Ascending aorta (tissue), 2 donors: ENCODE measurements at regions not wholly inside any gene's neighbourhood (a gene's known extent, or its start where the extent isn't known, plus 50 kb on each side); places are given as distances from the start of the nearest gene placed in this dataset.

ENCODE experiments used
- DNase-seq, 2 donors: peaks; one replicate each; pipeline ENCODE4 v3.0.0-alpha.2; 2019; ENCODE audit warnings: low spot score in 2 of 2
- H3K27ac ChIP-seq, 2 donors: fragments of 200-600 bp; sonication (generic); one replicate each; pipeline ENCODE4 v1.5.1; 2016 to 2017; ENCODE audit warnings: mild to moderate bottlenecking in 1 of 2
- H3K27me3 ChIP-seq: fragments of 200-600 bp; sonication (generic); one replicate; pipeline ENCODE4 v1.5.1; 2017
- H3K36me3 ChIP-seq, 2 donors: fragments of 200-600 bp; sonication (generic); one replicate each; pipeline ENCODE4 v1.5.1; 2016
- H3K4me1 ChIP-seq, 2 donors: fragments of 200-600 bp; sonication (generic); one replicate each; pipeline ENCODE4 v1.5.1; 2016 to 2017; ENCODE audit warnings: mild to moderate bottlenecking in 1 of 2
- H3K4me3 ChIP-seq, 2 donors: fragments of 200-600 bp; sonication (generic); one replicate each; pipeline ENCODE4 v1.5.1; 2016 to 2017; ENCODE audit warnings: mild to moderate bottlenecking in 1 of 2
- H3K9me3 ChIP-seq, 2 donors: fragments of 200-600 bp; sonication (generic); one replicate each; pipeline ENCODE4 v1.5.1; 2016
- intact Hi-C: fragments of 100-400 bp; cut with DNase I; formaldehyde crosslinking; loops from one replicate; pipeline ENCODE4 v1.15.1; 2023
- TF ChIP-seq, protein P1 (sequence below), 3 experiments: fragments of 200-600 bp in 2 of 3; fragments of 450-650 bp in 1 of 3; sonication (generic) in 2 of 3; IDR thresholded peaks; one replicate each; pipeline ENCODE4 v1.5.1; 2016 to 2019; ENCODE audit warnings: antibody characterized with exemption in 3 of 3, mild to moderate bottlenecking in 1 of 3, moderate library complexity in 1 of 3

GRCh38 chr4:14646831-14647230 is 355.4 kb upstream of the CPEB2 start:
- Histone ChIP-seq H3K36me3 (no peaks in the 10 kb centered on the region), H3K4me3 (no peak overlapping the region), H3K9me3 (no peaks in the 10 kb centered on the region), H3K27ac (no peak overlapping the region), H3K27me3 (no peaks in the 10 kb centered on the region), H3K4me1 (no peaks in the 10 kb centered on the region)
- DNase-seq: no peak
- TF ChIP-seq, protein P1, sequence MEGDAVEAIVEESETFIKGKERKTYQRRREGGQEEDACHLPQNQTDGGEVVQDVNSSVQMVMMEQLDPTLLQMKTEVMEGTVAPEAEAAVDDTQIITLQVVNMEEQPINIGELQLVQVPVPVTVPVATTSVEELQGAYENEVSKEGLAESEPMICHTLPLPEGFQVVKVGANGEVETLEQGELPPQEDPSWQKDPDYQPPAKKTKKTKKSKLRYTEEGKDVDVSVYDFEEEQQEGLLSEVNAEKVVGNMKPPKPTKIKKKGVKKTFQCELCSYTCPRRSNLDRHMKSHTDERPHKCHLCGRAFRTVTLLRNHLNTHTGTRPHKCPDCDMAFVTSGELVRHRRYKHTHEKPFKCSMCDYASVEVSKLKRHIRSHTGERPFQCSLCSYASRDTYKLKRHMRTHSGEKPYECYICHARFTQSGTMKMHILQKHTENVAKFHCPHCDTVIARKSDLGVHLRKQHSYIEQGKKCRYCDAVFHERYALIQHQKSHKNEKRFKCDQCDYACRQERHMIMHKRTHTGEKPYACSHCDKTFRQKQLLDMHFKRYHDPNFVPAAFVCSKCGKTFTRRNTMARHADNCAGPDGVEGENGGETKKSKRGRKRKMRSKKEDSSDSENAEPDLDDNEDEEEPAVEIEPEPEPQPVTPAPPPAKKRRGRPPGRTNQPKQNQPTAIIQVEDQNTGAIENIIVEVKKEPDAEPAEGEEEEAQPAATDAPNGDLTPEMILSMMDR (IDR thresholded peaks at IDR 0.05): no peak
- intact Hi-C loops: no loop called here

- no peaks in the 10 kb centered on the region for H3K4me1 ChIP-seq
- H3K4me3 ChIP-seq: no peak overlapping the region
- TF ChIP-seq, protein P1 (IDR thresholded peaks at IDR 0.05): no peak
- no peak for DNase-seq
- H3K9me3 ChIP-seq: no peaks in the 10 kb centered on the region
- H3K27me3 ChIP-seq: no peaks in the 10 kb centered on the region
- H3K27ac ChIP-seq: no peak overlapping the region
- no peaks in the 10 kb centered on the region for H3K36me3 ChIP-seq
- intact Hi-C loops: no loop called here
These were observed 352.2 kb upstream of the CPEB2 start for GRCh38 chr4:14650127-14650526.

DNA sequence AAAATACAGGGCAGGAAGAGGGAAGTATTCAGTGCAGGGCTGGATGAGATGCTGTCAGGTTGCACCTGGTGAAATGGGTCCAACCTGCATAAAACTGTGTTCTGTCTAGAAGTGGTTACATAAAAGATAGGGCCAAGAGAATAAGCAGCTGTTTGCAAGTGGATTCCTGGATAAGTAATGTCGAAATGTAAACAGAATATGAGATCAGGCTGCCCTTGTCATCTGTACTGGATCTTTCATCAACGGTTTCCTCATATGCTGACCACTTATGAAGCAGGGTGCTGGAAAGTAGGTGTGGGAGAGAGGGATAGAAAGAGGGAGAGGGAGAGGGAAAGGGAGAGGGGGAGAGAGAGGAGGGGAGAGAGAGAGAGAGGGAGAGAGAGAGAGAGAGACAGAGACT is 349.8 kb upstream of the CPEB2 start:
- Histone ChIP-seq H3K27ac (no peak overlapping the region), H3K4me3 (no peak overlapping the region), H3K9me3 (no peaks in the 10 kb centered on the region), H3K27me3 (no peaks in the 10 kb centered on the region), H3K36me3 (no peaks in the 10 kb centered on the region), H3K4me1 (no peaks in the 10 kb centered on the region)
- DNase-seq: no peak
- TF ChIP-seq, protein P1 (IDR thresholded peaks at IDR 0.05): no peak
- intact Hi-C loops: no loop called here

DNA sequence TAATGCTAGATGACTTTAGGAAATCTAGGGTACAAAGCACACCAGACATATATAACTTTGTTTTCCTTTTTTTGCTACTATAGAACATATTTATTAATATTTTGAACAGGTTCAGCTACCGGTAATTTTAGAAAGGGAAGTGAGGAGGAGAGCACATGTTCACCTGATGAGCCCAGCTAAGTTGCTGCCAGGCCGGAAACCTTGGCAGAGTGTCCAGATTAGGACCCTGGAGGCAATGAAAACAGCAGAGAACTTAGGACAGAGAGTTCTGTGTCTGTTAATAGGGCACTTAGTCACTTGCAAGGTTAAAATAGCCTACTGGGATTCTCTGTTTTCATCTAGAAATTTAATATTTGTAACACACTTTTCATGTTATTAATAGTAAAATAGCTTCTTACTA is 348.9 kb upstream of the CPEB2 start:
- H3K27ac ChIP-seq: no peak overlapping the region
- TF ChIP-seq, protein P1 (IDR thresholded peaks at IDR 0.05): no peak
- no peaks in the 10 kb centered on the region for H3K4me1 ChIP-seq
- DNase-seq: no peak
- H3K36me3 ChIP-seq: no peaks in the 10 kb centered on the region
- intact Hi-C loops: no loop called here
- H3K4me3 ChIP-seq: no peak overlapping the region
- no peaks in the 10 kb centered on the region for H3K9me3 ChIP-seq
- H3K27me3 ChIP-seq: no peaks in the 10 kb centered on the region

DNA sequence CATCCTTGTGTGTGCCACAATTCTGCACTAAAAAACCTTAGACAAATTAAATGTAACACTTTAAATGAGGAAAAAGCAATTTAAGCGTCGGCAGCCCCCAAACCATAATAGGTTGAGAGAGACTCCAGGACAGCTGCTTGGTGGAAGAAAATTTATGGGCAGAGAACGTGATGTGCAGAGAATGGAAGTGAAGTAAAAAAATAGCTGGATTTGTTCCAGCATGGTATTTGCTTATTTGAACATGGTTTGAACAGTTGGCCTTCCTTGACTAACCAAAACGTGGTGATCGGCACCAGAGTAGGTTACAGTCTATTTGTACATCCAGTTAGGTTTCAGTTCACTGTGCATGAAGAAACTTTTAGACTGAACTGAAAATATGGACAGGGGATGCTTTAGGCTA is 343.0 kb upstream of the CPEB2 start:
- no peaks in the 10 kb centered on the region for H3K27me3 ChIP-seq
- TF ChIP-seq, protein P1 (IDR thresholded peaks at IDR 0.05): no peak
- no peaks in the 10 kb centered on the region for H3K9me3 ChIP-seq
- H3K4me3 ChIP-seq: no peak overlapping the region
- intact Hi-C loops: no loop called here
- H3K36me3 ChIP-seq: no peaks in the 10 kb centered on the region
- no peak for DNase-seq
- H3K4me1 ChIP-seq: no peaks in the 10 kb centered on the region
- no peak overlapping the region for H3K27ac ChIP-seq

GRCh38 chr4:14667624-14668151 is 334.6 kb upstream of the CPEB2 start:
- no peaks in the 10 kb centered on the region for H3K4me1 ChIP-seq
- H3K4me3 ChIP-seq: no peak overlapping the region
- H3K27ac ChIP-seq: no peak overlapping the region
- H3K36me3 ChIP-seq: no peaks in the 10 kb centered on the region
- intact Hi-C loops: no loop called here
- H3K27me3 ChIP-seq: no peaks in the 10 kb centered on the region
- no peak for DNase-seq
- H3K9me3 ChIP-seq: no peaks in the 10 kb centered on the region
- TF ChIP-seq, protein P1 (IDR thresholded peaks at IDR 0.05): no peak
